HG02943 (cell line): ENCODE measurements at regions not wholly inside any gene's neighbourhood (a gene's known extent, or its start where the extent isn't known, plus 50 kb on each side); places are given as distances from the start of the nearest gene placed in this dataset.
"Not testable (repeated sequence)": the region's sequence is repeated elsewhere in the genome, so short reads cannot be mapped to it uniquely, and the experiment has no call there.

Experiments
- ATAC-seq: cut with Tn5 transposase; IDR thresholded peaks from one replicate; pipeline ENCODE4 v1.9.1; 2021; ENCODE audit warnings: mild to moderate bottlenecking, low read depth, moderate library complexity; ENCODE audit not compliant: unreplicated experiment

- ATAC-seq = no peak
Measured at GRCh38 chr2:62413116-62413663, 92.8 kb downstream of the TMEM17 start.

- no peak for ATAC-seq
Measured at GRCh38 chr2:62412347-62412742, 93.7 kb downstream of the TMEM17 start.

- no peak for ATAC-seq
Measured at GRCh38 chr2:62410926-62411456, 95.0 kb downstream of the TMEM17 start.

- ATAC-seq = no peak
Measured at GRCh38 chr2:62410015-62410453, 96.0 kb downstream of the TMEM17 start.

- ATAC-seq = no peak
Measured at GRCh38 chr2:62409442-62409841, 96.6 kb downstream of the TMEM17 start.

- ATAC-seq = no peak
Measured at GRCh38 chr2:62408241-62408677, 97.7 kb downstream of the TMEM17 start.

- ATAC-seq = no peak
Measured at GRCh38 chr2:62407838-62408237, 98.2 kb downstream of the TMEM17 start.

- ATAC-seq = no peak
Measured at GRCh38 chr2:62407401-62407800, 98.6 kb downstream of the TMEM17 start.

- peak; percentile 72 for ATAC-seq
Measured at GRCh38 chr2:62406573-62407043, 99.4 kb downstream of the TMEM17 start.

- ATAC-seq = no peak
Measured at GRCh38 chr2:62404913-62405312, 101.1 kb downstream of the TMEM17 start.

GRCh38 chr2:62402156-62402555 lies 103.8 kb downstream of the TMEM17 start:
- ATAC-seq = no peak

GRCh38 chr2:62398356-62398755 lies 107.6 kb downstream of the TMEM17 start:
- no peak for ATAC-seq

- no peak for ATAC-seq
Measured at GRCh38 chr2:62396880-62397279, 109.1 kb downstream of the TMEM17 start.

GRCh38 chr2:62393293-62393692 lies 112.7 kb downstream of the TMEM17 start:
- ATAC-seq = no peak

- no peak for ATAC-seq
Measured at GRCh38 chr2:62391696-62392095, 114.3 kb downstream of the TMEM17 start.

GRCh38 chr2:62386378-62386777 lies 119.6 kb downstream of the TMEM17 start:
- ATAC-seq = not testable (repeated sequence)

GRCh38 chr2:62383846-62384245 lies 122.1 kb downstream of the TMEM17 start:
- no peak for ATAC-seq

GRCh38 chr2:62382757-62383156 lies 123.2 kb downstream of the TMEM17 start:
- no peak for ATAC-seq

- no peak for ATAC-seq
Measured at GRCh38 chr2:62382122-62382521, 123.9 kb downstream of the TMEM17 start.

GRCh38 chr2:62381656-62382055 lies 124.3 kb downstream of the TMEM17 start:
- ATAC-seq = no peak

GRCh38 chr2:62379566-62379965 lies 126.4 kb downstream of the TMEM17 start:
- no peak for ATAC-seq

GRCh38 chr2:62375113-62375420 lies 130.9 kb downstream of the TMEM17 start:
- no peak for ATAC-seq
